ENCODE measurements at regions not wholly inside any gene's neighbourhood (a gene's known extent, or its start where the extent isn't known, plus 50 kb on each side); places are given as distances from the start of the nearest gene placed in this dataset.
A peak's percentile ranks its signal among the peaks of the same experiment; 100 is the strongest.

DNA sequence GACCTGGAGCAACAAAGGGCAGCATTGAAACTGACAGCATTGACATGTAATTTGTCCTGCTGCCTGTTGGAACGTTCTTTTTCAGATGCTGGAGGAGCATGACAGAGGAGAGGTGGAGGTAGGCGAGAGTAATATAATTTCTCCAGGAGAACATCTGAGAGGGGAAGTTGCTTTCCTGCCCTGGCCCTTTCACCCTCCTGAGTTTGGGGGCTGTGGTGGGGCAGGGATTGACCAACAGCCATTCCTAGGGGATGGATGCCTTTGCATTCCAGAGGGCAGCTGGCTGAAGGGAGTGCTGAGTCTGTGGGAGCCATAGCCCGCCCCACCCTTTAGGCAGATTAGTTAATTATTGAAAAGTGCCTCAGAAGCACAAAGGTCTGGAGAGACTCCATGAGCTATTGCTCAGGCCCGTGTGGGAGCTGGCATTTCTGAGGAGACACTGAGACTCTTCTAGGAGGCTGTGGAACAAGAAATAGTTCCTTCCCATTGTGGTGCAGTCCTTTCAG, 73.5 kb downstream of the ARF6 start:
- Histone ChIP-seq H3K36me3 (no peaks in the 10 kb centered on the region), H3K27me3 (replicated peaks; ENCODE audit: insufficient read depth) (no peaks in the 10 kb centered on the region), H3K4me3 (no peak overlapping the region), H3K4me1 (ENCODE audit: control insufficient read depth in 1 of 2, low read depth in 2 of 2) (peaks cover 13 to 14% of the 10 kb centered on the region in 2 donors), H3K27ac (no peak overlapping the region), H3K9me3 (no peaks in the 10 kb centered on the region)
- ATAC-seq (ENCODE audit: insufficient number of reproducible peaks, low FRiP score, low read depth) = no peak
- no peak for TF ChIP-seq CTCF (IDR thresholded peaks at IDR 0.05)
- DNase-seq (ENCODE audit: low spot score) = no peak

DNA sequence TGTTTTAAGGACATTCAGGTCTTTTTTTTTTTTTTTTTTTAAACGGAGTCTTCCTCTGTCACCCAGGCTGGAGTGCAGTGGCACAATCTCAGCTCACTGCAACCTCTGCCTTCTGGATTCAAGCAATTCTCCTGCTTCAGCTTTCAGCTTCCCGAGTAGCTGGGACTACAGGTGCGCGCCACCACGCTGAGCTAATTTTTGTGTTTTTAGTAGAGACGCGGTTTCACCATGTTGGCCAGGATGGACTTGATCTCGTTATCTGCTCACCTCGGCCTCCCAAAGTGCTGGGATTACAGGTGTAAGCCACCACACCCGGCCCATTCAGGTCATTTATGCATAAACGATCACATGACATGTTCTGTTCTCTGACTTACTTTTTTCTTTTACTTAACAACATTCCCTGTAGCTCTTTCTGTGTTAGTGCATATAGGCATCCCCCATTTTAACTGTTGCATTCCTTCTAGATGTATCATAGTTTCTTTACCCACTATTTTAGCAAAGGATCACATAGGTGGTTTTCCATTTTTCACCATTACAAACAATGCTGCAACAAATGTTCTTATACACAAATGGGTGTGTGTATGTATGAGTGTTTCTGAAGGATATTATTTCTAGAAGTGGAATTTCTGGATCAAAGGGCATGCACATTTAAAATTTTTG, 74.2 kb downstream of the ARF6 start:
- Histone ChIP-seq H3K36me3 (no peaks in the 10 kb centered on the region), H3K9me3 (no peaks in the 10 kb centered on the region), H3K4me1 (ENCODE audit: control insufficient read depth in 1 of 2, low read depth in 2 of 2) (peaks cover 17 to 20% of the 10 kb centered on the region in 2 donors), H3K27me3 (replicated peaks; ENCODE audit: insufficient read depth) (no peaks in the 10 kb centered on the region), H3K4me3 (no peak overlapping the region), H3K27ac (no peak overlapping the region)
- no peak for TF ChIP-seq CTCF (IDR thresholded peaks at IDR 0.05)
- ATAC-seq (ENCODE audit: insufficient number of reproducible peaks, low FRiP score, low read depth) (no peak), DNase-seq (ENCODE audit: low spot score) (no peak)

- DNase-seq (ENCODE audit: low spot score) (no peak), ATAC-seq (ENCODE audit: insufficient number of reproducible peaks, low FRiP score, low read depth) (no peak)
- H3K27me3 ChIP-seq (replicated peaks; ENCODE audit: insufficient read depth) = no peaks in the 10 kb centered on the region
- no peaks in the 10 kb centered on the region for H3K36me3 ChIP-seq
- peaks cover 34 to 48% of the 10 kb centered on the region in 2 donors for H3K4me1 ChIP-seq (ENCODE audit: control insufficient read depth in 1 of 2, low read depth in 2 of 2)
- no peak for TF ChIP-seq CTCF (IDR thresholded peaks at IDR 0.05)
- no peaks in the 10 kb centered on the region for H3K9me3 ChIP-seq
- peak overlapping the region in 1 of 2 donors; percentile 87 for H3K27ac ChIP-seq
- H3K4me3 ChIP-seq = peak overlapping the region; percentile 36
Measured at GRCh38 chr14:49969961-49970360, 77.1 kb downstream of the ARF6 start.

DNA sequence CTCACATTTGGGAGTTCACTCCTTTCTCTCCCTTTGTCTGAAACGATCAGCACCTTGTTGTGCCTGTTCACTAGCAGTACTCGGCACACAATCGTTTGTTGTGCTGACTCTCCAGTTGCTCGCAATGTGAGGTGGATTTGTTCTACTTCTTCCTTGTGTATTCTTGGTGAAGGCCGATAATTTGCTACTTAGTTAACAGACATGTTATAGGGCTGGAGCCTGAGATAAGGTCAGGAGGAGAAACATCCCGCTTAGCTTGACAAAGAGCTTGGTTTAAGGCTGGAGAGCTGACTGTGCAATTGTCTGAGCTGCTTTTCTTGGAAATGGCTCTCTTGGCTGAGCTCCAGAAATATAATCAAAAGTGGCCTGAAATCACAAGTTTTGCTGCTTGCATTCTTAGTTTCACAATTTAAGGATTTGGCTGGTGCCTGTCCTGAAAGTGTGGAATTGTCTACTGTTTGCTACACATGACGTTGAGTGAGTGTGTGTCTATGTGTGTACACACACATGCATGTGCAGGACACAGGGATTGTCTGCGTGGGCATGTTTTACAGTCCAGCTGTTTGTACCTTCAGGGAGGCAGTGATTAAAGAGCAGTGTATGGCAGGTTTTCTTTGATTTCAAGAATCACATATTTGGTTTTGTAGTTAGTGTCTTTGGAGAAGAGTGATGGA, 77.7 kb downstream of the ARF6 start:
- TF ChIP-seq CTCF (IDR thresholded peaks at IDR 0.05) = no peak
- no peak for DNase-seq (ENCODE audit: low spot score)
- Histone ChIP-seq H3K36me3 (no peaks in the 10 kb centered on the region), H3K27me3 (replicated peaks; ENCODE audit: insufficient read depth) (no peaks in the 10 kb centered on the region), H3K27ac (peak overlapping the region in 1 of 2 donors; percentile 87), H3K4me3 (peak overlapping the region; percentile 36), H3K4me1 (ENCODE audit: control insufficient read depth in 1 of 2, low read depth in 2 of 2) (peaks cover 36 to 54% of the 10 kb centered on the region in 2 donors), H3K9me3 (no peaks in the 10 kb centered on the region)
- no peak for ATAC-seq (ENCODE audit: insufficient number of reproducible peaks, low FRiP score, low read depth)
